Esophagus muscularis mucosa (tissue), 4 donors: ENCODE measurements at regions not wholly inside any gene's neighbourhood (a gene's known extent, or its start where the extent isn't known, plus 50 kb on each side); places are given as distances from the start of the nearest gene placed in this dataset.
"Not testable (repeated sequence)": the region's sequence is repeated elsewhere in the genome, so short reads cannot be mapped to it uniquely, and the experiment has no call there.

ENCODE experiments used
- EP300 ChIP-seq: sonication (generic); formaldehyde crosslinking; IDR thresholded peaks from one replicate; pipeline ENCODE4 v1.6.1; 2017; ENCODE audit warnings: antibody characterized with exemption
- POLR2A ChIP-seq: fragments of 450-650 bp; IDR thresholded peaks from one replicate; pipeline ENCODE4 v1.6.1; 2017; ENCODE audit warnings: antibody characterized with exemption, moderate library complexity, mild to moderate bottlenecking, low read depth
- POLR2AphosphoS5 ChIP-seq, 2 donors: sonication (generic); formaldehyde crosslinking; IDR thresholded peaks; one replicate each; pipeline ENCODE4 v1.6.1; 2017; ENCODE audit warnings: antibody characterized with exemption in 2 of 2
- TF ChIP-seq, protein P1 (sequence below), 3 experiments: fragments of 200-600 bp in 2 of 3; fragments of 450-650 bp in 1 of 3; sonication (generic) in 2 of 3; IDR thresholded peaks; one replicate each; pipeline ENCODE4 v1.5.1; 2017 to 2019; ENCODE audit warnings: antibody characterized with exemption in 3 of 3, mild to moderate bottlenecking in 2 of 3, moderate library complexity in 1 of 3

DNA sequence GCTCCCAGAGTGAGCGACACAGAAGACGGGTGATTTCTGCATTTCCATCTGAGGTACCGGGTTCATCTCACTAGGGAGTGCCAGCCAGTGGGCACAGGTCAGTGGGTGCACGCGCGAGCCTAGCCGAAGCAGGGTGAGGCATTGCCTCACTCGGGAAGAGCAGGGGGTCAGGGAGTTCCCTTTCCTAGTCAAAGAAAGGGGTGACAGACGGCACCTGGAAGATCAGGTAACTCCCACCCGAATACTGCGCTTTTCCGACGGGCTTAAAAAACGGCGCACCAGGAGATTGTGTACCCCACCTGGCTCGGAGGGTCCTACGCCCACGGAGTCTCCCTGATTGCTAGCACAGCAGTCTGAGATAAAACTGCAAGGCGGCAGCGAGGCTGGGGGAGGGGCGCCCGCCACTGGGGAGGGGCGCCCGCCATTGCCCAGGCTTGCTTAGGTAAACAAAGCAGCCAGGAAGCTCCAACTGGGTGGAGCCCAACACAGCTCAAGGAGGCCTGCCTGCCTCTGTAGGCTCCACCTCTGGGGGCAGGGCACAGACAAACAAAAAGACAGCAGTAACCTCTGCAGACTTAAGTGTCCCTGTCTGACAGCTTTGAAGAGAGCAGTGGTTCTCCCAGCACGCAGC, 979.1 kb upstream of the COX7C start:
- TF ChIP-seq, protein P1, sequence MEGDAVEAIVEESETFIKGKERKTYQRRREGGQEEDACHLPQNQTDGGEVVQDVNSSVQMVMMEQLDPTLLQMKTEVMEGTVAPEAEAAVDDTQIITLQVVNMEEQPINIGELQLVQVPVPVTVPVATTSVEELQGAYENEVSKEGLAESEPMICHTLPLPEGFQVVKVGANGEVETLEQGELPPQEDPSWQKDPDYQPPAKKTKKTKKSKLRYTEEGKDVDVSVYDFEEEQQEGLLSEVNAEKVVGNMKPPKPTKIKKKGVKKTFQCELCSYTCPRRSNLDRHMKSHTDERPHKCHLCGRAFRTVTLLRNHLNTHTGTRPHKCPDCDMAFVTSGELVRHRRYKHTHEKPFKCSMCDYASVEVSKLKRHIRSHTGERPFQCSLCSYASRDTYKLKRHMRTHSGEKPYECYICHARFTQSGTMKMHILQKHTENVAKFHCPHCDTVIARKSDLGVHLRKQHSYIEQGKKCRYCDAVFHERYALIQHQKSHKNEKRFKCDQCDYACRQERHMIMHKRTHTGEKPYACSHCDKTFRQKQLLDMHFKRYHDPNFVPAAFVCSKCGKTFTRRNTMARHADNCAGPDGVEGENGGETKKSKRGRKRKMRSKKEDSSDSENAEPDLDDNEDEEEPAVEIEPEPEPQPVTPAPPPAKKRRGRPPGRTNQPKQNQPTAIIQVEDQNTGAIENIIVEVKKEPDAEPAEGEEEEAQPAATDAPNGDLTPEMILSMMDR (IDR thresholded peaks at IDR 0.05), result not testable (repeated sequence)
- TF ChIP-seq POLR2AphosphoS5 (IDR thresholded peaks at IDR 0.05); POLR2A; EP300: not testable (repeated sequence)
